Colonic mucosa (tissue), 4 donors: ENCODE measurements at regions not wholly inside any gene's neighbourhood (a gene's known extent, or its start where the extent isn't known, plus 50 kb on each side); places are given as distances from the start of the nearest gene placed in this dataset.

Experiments
- DNase-seq: peaks from one replicate; pipeline ENCODE4 v3.0.0-alpha.2; 2020
- H3K27ac ChIP-seq: fragments of 200-600 bp; one replicate; pipeline ENCODE4 v1.8.0; 2021
- H3K27me3 ChIP-seq: fragments of 200-600 bp; one replicate; pipeline ENCODE4 v1.8.0; 2021
- H3K36me3 ChIP-seq: fragments of 200-600 bp; one replicate; pipeline ENCODE4 v1.8.0; 2021
- H3K4me1 ChIP-seq: fragments of 200-600 bp; one replicate; pipeline ENCODE4 v1.8.0; 2021; ENCODE audit warnings: mild to moderate bottlenecking
- H3K4me3 ChIP-seq: fragments of 200-600 bp; one replicate; pipeline ENCODE4 v1.8.0; 2021
- H3K9ac ChIP-seq, 2 donors: one replicate each; pipeline ENCODE4 v1.7.0; 2013; ENCODE audit warnings: control low read depth in 2 of 2, low read depth in 2 of 2, low read length in 2 of 2
- H3K9me3 ChIP-seq: fragments of 200-600 bp; one replicate; pipeline ENCODE4 v1.8.0; 2021
- intact Hi-C: fragments of 100-400 bp; cut with DNase I; formaldehyde crosslinking; loops from one replicate; pipeline ENCODE4 v1.14.1; 2022
- TF ChIP-seq, protein P1 (sequence below): fragments of 200-600 bp; IDR thresholded peaks from one replicate; pipeline ENCODE4 v1.8.0; 2022; ENCODE audit warnings: antibody characterized with exemption, mild to moderate bottlenecking
- donor health status: healthy.
- donor health status: DM: no; HTN: no; CAD: no.
- donor health status: DM: no; HTN: no; CAD: no.

DNA sequence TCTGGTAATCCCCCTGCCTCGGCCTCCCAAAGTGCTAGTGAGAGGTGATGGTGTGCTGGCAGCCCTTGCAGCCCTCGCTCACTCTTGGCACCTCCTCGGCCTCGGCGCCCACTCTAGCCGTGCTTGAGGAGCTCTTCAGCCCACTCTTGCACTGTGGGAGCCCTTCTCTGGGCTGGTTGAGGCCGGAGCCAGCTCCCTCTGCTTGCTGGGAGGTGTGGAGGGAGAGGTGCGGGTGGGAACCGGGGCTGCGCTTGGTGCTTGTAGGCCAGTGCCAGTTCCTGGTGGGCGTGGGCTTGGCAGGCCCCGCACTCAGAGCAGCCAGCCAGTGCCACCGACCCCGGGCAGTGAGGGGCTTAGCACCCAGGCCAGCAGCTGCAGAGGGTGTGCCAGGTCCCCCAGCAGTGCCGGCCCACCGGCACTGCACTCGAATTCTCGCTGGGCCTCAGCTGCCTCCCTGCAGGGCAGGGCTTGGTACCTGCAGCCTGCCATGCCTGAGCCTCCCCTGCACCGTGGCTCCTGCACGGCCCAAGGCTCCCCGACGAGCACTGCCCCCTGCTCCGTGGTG is 189.0 kb upstream of the ASCC3 start:
- TF ChIP-seq, protein P1, sequence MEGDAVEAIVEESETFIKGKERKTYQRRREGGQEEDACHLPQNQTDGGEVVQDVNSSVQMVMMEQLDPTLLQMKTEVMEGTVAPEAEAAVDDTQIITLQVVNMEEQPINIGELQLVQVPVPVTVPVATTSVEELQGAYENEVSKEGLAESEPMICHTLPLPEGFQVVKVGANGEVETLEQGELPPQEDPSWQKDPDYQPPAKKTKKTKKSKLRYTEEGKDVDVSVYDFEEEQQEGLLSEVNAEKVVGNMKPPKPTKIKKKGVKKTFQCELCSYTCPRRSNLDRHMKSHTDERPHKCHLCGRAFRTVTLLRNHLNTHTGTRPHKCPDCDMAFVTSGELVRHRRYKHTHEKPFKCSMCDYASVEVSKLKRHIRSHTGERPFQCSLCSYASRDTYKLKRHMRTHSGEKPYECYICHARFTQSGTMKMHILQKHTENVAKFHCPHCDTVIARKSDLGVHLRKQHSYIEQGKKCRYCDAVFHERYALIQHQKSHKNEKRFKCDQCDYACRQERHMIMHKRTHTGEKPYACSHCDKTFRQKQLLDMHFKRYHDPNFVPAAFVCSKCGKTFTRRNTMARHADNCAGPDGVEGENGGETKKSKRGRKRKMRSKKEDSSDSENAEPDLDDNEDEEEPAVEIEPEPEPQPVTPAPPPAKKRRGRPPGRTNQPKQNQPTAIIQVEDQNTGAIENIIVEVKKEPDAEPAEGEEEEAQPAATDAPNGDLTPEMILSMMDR = no peak
- intact Hi-C loops = no loop called here
- no peak overlapping the region for H3K9ac ChIP-seq
- no peak for DNase-seq
- no peaks in the 10 kb centered on the region for H3K9me3 ChIP-seq
- no peaks in the 10 kb centered on the region for H3K36me3 ChIP-seq
- no peak overlapping the region for H3K27ac ChIP-seq
- H3K4me3 ChIP-seq = no peak overlapping the region
- no peaks in the 10 kb centered on the region for H3K27me3 ChIP-seq
- no peaks in the 10 kb centered on the region for H3K4me1 ChIP-seq

DNA sequence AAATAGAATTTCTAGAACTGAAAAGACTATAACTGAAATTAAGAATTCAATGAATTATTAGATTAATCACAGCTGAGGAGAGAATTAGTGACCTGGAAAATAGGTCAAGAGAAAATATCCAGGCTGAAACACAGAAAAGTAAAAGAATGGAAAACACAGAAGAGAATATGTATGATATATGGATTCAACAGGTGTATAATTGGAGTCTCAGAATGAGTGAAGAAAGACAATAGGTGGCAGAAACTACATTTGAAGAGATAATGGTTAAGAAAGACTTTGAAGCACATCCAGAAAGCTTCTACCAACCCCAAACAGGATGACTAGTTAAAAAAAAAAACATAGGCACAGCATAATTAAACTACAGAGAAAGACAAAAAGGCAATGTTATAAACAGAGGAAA is 196.2 kb upstream of the ASCC3 start:
- intact Hi-C loops = no loop called here
- Histone ChIP-seq H3K4me1 (no peaks in the 10 kb centered on the region), H3K36me3 (no peaks in the 10 kb centered on the region), H3K9ac (no peak overlapping the region), H3K9me3 (no peaks in the 10 kb centered on the region), H3K4me3 (no peak overlapping the region), H3K27me3 (no peaks in the 10 kb centered on the region), H3K27ac (no peak overlapping the region)
- TF ChIP-seq, protein P1 = no peak
- DNase-seq = no peak

DNA sequence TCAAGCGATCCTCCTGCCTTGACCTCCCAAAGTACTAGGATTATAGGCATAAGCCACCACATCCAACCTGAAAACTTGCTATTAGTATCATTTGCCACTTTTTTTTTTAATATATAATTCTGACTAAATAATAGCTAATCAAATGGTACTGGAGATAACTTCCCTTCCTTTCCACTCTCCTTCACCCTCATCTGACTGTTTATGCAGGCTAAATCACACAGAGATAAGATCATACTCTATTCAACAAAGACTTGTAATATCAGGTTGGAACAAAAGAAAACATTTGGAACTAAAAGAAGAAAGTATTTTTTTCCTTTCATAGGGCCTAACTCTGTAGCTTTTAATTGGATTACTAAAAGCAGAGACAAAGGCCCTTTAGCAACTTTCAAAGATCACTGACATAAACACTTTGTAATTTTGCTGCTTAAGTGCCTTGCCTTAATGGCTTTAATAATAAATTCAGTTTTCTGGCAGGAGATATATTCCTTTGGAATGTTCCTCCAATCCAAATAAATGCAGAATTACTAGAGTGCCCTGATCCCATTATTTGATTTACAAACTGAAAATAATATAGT is 198.7 kb upstream of the ASCC3 start:
- no peak overlapping the region for H3K4me3 ChIP-seq
- TF ChIP-seq, protein P1 = no peak
- H3K27ac ChIP-seq = no peak overlapping the region
- H3K9me3 ChIP-seq = no peaks in the 10 kb centered on the region
- no peaks in the 10 kb centered on the region for H3K27me3 ChIP-seq
- H3K36me3 ChIP-seq = no peaks in the 10 kb centered on the region
- no peaks in the 10 kb centered on the region for H3K4me1 ChIP-seq
- no peak for DNase-seq
- intact Hi-C loops = no loop called here
- H3K9ac ChIP-seq = no peak overlapping the region

DNA sequence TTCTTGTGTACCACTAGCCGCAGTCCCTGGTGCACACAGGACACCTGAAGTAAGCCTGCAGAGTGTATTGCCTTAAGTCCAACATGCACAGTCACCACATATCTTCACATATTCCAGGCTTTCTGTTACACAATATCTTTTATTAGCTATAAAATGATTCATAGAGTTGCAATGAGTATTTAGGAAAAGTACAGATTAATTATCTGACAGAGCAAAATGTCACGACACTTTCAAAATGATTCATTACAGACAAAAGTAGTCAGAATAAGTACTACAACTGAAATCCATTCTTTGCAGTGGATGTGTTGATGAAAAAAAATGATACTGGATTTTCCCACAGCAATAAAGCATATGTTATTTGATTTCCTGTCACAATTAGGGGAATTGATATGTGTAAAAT is 199.5 kb upstream of the ASCC3 start:
- TF ChIP-seq, protein P1 = no peak
- no peak overlapping the region for H3K9ac ChIP-seq
- H3K4me1 ChIP-seq = no peaks in the 10 kb centered on the region
- H3K27ac ChIP-seq = no peak overlapping the region
- H3K27me3 ChIP-seq = no peaks in the 10 kb centered on the region
- intact Hi-C loops = no loop called here
- H3K36me3 ChIP-seq = no peaks in the 10 kb centered on the region
- DNase-seq = no peak
- no peaks in the 10 kb centered on the region for H3K9me3 ChIP-seq
- H3K4me3 ChIP-seq = no peak overlapping the region

DNA sequence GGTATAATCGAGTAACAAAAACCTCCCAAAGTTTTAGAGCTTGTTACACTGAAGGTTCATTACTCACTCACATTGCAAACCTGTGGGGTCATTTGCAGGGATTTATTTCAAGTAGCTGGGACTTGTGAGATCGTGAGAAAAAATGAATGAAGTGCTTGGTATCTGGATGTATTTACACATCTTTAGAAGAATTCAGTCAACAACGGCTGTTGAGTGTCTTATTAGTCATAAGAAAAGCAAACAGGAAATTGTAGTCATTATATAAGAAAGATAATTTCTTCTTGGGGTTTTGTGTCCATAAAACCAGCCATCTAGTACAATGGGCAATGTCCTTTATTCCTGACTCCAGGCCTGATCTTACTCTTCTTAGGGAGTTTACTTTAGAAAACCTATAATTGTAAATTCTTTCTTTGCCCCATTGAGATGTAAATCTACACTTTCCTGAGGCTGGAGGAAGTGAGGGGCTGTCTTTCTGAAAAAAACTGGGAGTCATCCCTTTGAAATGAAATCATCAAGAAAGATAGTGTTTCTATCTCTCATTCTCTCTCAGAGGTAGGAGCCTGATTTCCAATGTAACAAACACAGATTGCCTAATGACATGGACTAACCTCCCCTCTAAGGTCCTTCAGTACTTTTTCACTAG is 202.5 kb upstream of the ASCC3 start:
- no peaks in the 10 kb centered on the region for H3K36me3 ChIP-seq
- no peak overlapping the region for H3K9ac ChIP-seq
- H3K4me3 ChIP-seq = no peak overlapping the region
- H3K4me1 ChIP-seq = no peaks in the 10 kb centered on the region
- DNase-seq = no peak
- H3K9me3 ChIP-seq = no peaks in the 10 kb centered on the region
- intact Hi-C loops = no loop called here
- TF ChIP-seq, protein P1 = no peak
- no peak overlapping the region for H3K27ac ChIP-seq
- H3K27me3 ChIP-seq = no peaks in the 10 kb centered on the region
